ENCODE measurements at regions not wholly inside any gene's neighbourhood (a gene's known extent, or its start where the extent isn't known, plus 50 kb on each side); places are given as distances from the start of the nearest gene placed in this dataset.

DNA sequence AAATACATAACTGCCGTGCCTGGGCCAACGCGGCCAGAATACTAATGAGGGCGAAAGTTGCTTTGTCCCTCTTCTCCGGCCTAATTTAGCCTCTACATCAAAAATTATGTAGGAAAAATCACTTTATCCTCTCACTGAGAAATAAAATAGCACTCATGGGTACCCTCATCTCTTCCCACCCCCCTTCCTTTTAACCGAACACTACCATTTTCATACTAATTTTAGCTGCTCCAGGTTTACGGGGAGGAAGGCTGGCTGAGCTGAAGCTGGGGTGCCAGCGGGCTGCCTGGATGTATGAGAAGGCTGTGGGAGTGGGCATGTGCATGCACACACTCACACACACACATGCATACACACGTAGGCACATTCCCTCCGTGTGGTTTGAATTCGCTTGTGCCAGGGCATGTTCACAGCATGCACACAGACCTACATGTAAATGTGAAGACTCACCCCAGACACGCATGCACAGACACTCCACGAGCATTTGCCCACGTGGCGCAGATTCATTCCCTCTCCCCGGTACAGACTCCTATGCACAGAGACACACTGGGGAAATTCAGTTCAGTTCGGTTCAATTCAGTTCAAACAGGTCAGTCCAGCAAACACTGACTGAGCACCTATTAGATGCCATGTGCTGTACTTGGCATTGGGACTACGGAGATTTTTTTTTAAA is 145.1 kb downstream of the MRM1 start:
- DNase-seq (ENCODE audit: low spot score), result no peak
- TF ChIP-seq, protein P1, sequence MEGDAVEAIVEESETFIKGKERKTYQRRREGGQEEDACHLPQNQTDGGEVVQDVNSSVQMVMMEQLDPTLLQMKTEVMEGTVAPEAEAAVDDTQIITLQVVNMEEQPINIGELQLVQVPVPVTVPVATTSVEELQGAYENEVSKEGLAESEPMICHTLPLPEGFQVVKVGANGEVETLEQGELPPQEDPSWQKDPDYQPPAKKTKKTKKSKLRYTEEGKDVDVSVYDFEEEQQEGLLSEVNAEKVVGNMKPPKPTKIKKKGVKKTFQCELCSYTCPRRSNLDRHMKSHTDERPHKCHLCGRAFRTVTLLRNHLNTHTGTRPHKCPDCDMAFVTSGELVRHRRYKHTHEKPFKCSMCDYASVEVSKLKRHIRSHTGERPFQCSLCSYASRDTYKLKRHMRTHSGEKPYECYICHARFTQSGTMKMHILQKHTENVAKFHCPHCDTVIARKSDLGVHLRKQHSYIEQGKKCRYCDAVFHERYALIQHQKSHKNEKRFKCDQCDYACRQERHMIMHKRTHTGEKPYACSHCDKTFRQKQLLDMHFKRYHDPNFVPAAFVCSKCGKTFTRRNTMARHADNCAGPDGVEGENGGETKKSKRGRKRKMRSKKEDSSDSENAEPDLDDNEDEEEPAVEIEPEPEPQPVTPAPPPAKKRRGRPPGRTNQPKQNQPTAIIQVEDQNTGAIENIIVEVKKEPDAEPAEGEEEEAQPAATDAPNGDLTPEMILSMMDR (IDR thresholded peaks at IDR 0.05), result no peak
- ATAC-seq (ENCODE audit: low FRiP score), result no peak

DNA sequence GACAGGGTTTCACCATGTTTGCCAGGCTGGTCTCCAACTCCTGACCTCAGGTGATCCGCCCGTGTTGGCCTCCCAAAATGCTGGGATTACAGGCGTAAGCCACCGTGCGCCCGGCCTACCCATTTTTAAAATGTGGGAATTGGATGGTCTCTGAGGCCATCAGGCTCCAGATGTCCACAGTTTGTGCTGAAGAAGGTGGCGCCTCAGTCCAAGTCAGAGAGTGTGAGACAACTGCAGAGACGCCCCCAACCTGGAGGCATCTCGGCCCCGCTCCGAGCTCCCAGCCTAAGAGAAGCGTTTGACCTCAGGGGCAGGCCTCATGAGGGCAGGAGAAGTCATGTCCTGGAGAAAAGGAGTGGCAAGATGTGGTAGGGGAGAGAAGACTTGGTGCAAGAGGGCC is 146.5 kb downstream of the MRM1 start:
- ATAC-seq (ENCODE audit: low FRiP score), result no peak
- TF ChIP-seq, protein P1 (IDR thresholded peaks at IDR 0.05), result no peak
- DNase-seq (ENCODE audit: low spot score), result no peak

DNA sequence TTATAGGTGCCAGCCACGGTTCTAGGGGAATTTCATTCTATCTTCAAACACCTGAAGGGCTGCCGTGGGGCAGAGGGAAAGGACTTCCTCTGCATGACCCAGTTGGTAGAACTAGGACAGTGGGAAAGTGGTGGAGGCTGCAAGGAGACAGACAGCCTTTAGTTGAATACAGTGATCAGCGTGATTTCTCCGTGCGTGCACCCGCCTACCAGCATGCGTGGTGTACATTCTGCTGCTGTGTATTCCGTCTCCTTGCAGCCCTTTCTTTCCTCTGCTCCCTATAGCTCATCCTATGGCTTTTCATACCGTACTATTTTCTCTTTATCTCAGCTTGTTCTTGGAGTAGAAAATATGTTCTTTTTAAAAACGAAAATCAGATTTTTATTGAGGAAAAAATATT is 146.9 kb downstream of the MRM1 start:
- TF ChIP-seq, protein P1 (IDR thresholded peaks at IDR 0.05), result no peak
- ATAC-seq (ENCODE audit: low FRiP score), result no peak

DNA sequence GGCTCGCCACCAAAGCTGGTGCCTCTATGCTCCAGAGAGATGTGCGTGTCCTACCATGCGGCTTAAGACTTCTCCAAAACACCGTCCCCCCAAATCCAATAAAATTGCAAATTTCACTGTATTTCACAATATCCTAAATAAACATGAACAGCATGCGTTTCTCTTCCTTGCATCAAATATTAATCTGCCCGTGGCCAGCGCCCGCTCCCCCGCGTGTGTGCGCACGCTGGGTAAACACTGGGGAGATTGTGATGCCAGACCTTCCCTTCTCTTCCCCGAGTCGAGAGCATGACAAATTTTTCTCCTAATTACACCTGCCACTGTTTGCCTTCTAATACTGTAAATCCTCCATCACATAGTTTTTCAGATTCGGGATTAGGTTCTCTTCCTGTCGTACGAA is 148.1 kb downstream of the MRM1 start:
- DNase-seq (ENCODE audit: low spot score) (no peak), ATAC-seq (ENCODE audit: low FRiP score) (no peak)
- TF ChIP-seq, protein P1 (IDR thresholded peaks at IDR 0.05), result no peak

More for the DNA sequence above, 146.9 kb downstream of the MRM1 start:
- no peak for DNase-seq (ENCODE audit: low spot score)

DNA sequence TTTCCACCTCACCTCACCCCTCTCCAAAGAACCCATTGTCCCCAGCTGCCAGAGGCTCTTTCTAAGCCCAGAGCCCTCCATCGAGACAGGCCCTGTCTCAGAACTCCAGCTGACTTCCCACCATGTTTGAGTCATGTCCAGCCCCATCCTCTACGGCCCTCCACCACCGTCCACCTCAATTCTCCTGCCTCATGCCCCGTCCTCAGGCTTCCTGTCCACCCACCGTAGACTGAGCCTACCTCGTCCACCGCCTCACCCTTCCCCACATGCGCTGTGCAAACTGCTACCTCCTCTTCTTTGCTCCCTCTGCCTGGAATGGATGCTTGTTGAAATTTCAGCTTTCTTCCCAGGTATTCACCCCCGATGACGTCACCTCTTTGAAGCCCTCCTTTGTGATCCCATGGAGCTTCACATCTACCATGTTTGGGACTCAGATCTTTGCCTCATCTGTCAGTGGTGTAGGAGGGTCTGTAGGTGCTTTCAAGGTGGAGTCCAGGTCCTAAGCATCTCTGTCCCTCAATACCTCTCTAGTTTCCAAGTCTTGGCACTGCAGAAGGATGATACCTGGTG is 149.0 kb downstream of the MRM1 start:
- ATAC-seq (ENCODE audit: low FRiP score), result no peak
- TF ChIP-seq, protein P1 (IDR thresholded peaks at IDR 0.05), result no peak
- DNase-seq (ENCODE audit: low spot score), result no peak

DNA sequence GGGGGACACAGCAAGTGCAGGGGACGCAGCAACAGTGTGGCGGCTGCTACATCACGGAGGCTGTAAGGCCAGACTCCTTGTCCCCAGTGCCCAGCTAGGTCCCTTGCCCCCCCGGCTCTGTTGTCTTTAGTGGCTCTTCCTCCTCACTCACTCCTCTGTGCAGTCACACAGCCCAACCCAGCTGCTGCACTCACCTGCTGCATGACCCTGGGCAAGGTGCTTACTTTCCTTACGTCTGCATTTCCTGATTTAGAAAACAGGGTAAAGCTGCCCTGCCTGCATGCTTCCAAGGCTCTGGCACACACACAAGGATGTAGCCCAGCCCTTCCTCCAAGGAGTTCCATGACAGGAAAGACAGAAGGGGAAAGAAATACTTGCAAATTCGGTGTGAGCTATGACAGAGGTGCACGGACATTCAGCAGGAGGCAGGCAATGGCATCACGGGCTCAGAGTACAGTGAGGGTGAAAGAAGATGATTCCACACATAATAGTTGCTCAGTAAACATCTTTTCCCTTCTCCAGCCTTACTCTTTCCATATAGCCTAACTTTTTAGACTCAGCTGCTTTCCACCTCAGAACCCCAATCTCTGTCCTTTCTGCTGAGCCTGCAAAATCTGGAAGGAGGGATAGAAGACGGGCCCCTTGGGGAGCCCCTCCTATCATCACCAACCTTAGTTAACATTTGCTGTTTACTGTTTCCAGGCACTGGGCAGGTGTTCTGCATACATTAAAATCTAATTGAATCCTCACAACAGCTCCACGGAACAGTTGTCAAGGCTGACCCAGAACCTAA is 150.9 kb downstream of the MRM1 start:
- ATAC-seq (ENCODE audit: low FRiP score) (no peak), DNase-seq (ENCODE audit: low spot score) (no peak)
- TF ChIP-seq, protein P1 (IDR thresholded peaks at IDR 0.05), result no peak
